Lower leg skin (tissue), 3 donors: ENCODE measurements at regions not wholly inside any gene's neighbourhood (a gene's known extent, or its start where the extent isn't known, plus 50 kb on each side); places are given as distances from the start of the nearest gene placed in this dataset.

Experiments used
- CTCF ChIP-seq, 3 donors: fragments of 450-650 bp; IDR thresholded peaks; one replicate each; pipeline ENCODE4 v1.5.1; 2016; ENCODE audit warnings: antibody characterized with exemption in 3 of 3, mild to moderate bottlenecking in 3 of 3, moderate library complexity in 2 of 3
- POLR2A ChIP-seq, 2 donors: fragments of 450-650 bp; IDR thresholded peaks; one replicate each; pipeline ENCODE4 v1.6.1; 2016 to 2017; ENCODE audit warnings: antibody characterized with exemption in 2 of 2, mild to moderate bottlenecking in 1 of 2, moderate library complexity in 1 of 2

- TF ChIP-seq CTCF (IDR thresholded peaks at IDR 0.05) (no peak), POLR2A (IDR thresholded peaks at IDR 0.05) (no peak)
Measured at GRCh38 chr7:142501434-142501833, 243.6 kb upstream of the PRSS58 start.
